GM21423 (cell line): ENCODE measurements at regions not wholly inside any gene's neighbourhood (a gene's known extent, or its start where the extent isn't known, plus 50 kb on each side); places are given as distances from the start of the nearest gene placed in this dataset.

Source experiments
- ATAC-seq: cut with Tn5 transposase; IDR thresholded peaks from one replicate; pipeline ENCODE4 v1.9.1; 2021; ENCODE audit warnings: mild to moderate bottlenecking, moderate library complexity; ENCODE audit not compliant: unreplicated experiment

GRCh38 chr7:68442931-68443631 is 1155.2 kb upstream of the AUTS2 start:
- no peak for ATAC-seq

- no peak for ATAC-seq
Observed at GRCh38 chr7:68444042-68444441, 1154.2 kb upstream of the AUTS2 start.

GRCh38 chr7:68444956-68445355 is 1153.3 kb upstream of the AUTS2 start:
- ATAC-seq: no peak

- no peak for ATAC-seq
Observed at GRCh38 chr7:68446183-68446582, 1152.1 kb upstream of the AUTS2 start.

GRCh38 chr7:68449099-68449498 is 1149.2 kb upstream of the AUTS2 start:
- no peak for ATAC-seq

- no peak for ATAC-seq
Observed at GRCh38 chr7:68449816-68450215, 1148.5 kb upstream of the AUTS2 start.

GRCh38 chr7:68454931-68455330 is 1143.3 kb upstream of the AUTS2 start:
- no peak for ATAC-seq

- no peak for ATAC-seq
Observed at GRCh38 chr7:68456469-68456868, 1141.8 kb upstream of the AUTS2 start.

- no peak for ATAC-seq
Observed at GRCh38 chr7:68457481-68457880, 1140.8 kb upstream of the AUTS2 start.

GRCh38 chr7:68458010-68458908 is 1140.0 kb upstream of the AUTS2 start:
- no peak for ATAC-seq

GRCh38 chr7:68461430-68461829 is 1136.8 kb upstream of the AUTS2 start:
- ATAC-seq: no peak

GRCh38 chr7:68470836-68471435 is 1127.3 kb upstream of the AUTS2 start:
- ATAC-seq: no peak

- ATAC-seq: no peak
Observed at GRCh38 chr7:68472688-68473087, 1125.6 kb upstream of the AUTS2 start.

- no peak for ATAC-seq
Observed at GRCh38 chr7:68474661-68475216, 1123.5 kb upstream of the AUTS2 start.

- ATAC-seq: no peak
Observed at GRCh38 chr7:68476966-68477365, 1121.3 kb upstream of the AUTS2 start.

- no peak for ATAC-seq
Observed at GRCh38 chr7:68478326-68478725, 1119.9 kb upstream of the AUTS2 start.

GRCh38 chr7:68482800-68483199 is 1115.5 kb upstream of the AUTS2 start:
- ATAC-seq: no peak

- ATAC-seq: no peak
Observed at GRCh38 chr7:68484731-68485130, 1113.5 kb upstream of the AUTS2 start.

GRCh38 chr7:68485253-68485917 is 1112.9 kb upstream of the AUTS2 start:
- ATAC-seq: no peak

- no peak for ATAC-seq
Observed at GRCh38 chr7:68488341-68489060, 1109.8 kb upstream of the AUTS2 start.
